Activated CD8-positive, alpha-beta memory T cell treated with anti-CD3 and anti-CD28 coated beads for 36 hours (primary cell): ENCODE measurements at regions not wholly inside any gene's neighbourhood (a gene's known extent, or its start where the extent isn't known, plus 50 kb on each side); places are given as distances from the start of the nearest gene placed in this dataset.

Source experiments
- CTCF ChIA-PET: fragments of 350-600 bp; sonication (Branson Sonifier 250); formaldehyde crosslinking; loops from one replicate; lab custom pipeline; 2021; ENCODE audit warnings: antibody characterized with exemption; lab: Charles Lee
- POLR2A ChIA-PET: fragments of 350-600 bp; sonication (Branson Sonifier 250); formaldehyde crosslinking; loops from one replicate; lab custom pipeline; 2021; ENCODE audit warnings: antibody characterized with exemption; lab: Charles Lee

DNA sequence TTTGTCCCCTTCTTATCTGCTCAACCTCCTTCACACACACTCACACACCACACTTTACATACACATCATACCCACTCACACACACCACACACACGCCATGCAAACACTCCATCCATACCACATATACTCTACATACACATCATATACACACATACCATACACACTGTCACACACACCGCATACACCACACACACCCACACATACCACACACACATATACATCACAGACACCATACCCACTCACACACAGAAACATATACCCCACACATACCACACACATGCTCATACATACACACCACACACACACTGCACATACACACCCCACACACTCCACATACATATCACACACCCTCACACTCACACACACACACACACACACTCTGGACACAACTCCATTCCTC is 54.3 kb upstream of the ACP3 start:
- ChIA-PET POLR2A (no interaction called here), CTCF (no interaction called here)

DNA sequence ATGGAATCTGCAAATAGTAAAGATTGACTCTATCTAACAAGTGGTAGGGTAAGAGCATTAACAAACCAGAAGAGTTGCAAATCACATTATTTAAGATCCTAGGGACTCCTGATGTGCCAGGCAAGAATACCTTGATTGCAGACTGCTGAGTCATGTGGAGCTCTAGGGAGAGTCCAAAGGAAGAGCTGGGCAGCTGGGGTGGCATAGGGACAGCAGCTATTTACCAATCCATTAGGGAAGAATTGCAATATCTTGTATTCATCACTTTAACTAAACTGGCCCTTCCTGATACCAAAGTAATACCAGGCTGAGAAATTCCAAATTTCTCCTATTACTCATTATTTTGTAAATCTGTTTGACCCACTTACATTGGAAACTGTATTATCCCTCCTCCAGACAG is 52.2 kb upstream of the ACP3 start:
- ChIA-PET CTCF (no interaction called here), POLR2A (no interaction called here)

DNA sequence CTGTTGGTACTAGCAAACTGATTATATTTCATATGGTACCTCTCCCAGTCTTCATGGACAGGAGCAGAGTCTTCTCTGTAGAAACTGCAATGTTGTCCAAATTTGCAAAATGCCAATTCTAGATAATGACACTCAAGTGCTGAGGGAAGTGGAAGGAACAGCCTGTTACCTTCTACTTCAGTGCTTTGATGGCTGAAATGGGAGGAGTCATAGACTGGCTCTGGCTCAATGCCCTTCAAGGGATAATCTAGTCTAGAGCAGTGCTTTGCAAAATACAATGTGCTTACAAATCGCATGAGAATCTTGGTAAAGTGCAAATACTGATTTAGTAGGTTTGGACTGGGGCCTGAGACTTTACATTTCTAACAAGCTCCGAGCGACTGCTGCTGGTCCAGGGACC is 51.7 kb upstream of the ACP3 start:
- ChIA-PET CTCF (no interaction called here), POLR2A (no interaction called here)

DNA sequence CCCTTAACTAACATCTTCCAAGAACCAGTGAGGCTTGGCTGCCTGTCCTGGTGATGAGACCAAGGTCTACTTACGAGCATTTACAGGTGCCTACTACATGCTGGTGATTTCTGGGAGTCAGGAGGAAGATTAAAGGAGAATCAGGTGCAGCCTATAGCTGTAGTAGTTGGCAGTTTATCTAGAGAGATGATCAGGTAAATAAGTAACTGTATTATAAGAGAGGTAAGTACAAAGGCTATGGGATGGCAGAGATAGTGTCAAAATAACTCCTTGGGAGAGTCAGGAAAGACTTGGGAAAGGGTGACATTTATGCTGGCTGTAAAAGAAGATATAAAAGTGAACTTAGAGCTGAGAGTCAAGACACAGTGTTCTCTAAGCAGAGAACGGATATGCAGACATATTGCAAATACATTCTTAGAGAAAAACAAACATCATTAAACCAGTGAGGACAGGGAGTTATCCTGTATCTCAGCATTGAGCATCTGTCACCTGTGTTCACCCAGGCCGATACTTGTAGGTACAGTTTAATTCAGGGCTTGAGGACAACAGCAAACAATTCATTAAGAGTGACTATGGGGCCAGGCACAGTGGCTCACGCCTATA is 49.7 kb upstream of the ACP3 start:
- CTCF ChIA-PET, result no interaction called here
- POLR2A ChIA-PET, result no interaction called here
